GM23338 (cell line): ENCODE measurements at regions not wholly inside any gene's neighbourhood (a gene's known extent, or its start where the extent isn't known, plus 50 kb on each side); places are given as distances from the start of the nearest gene placed in this dataset.

ENCODE experiments used
- ATAC-seq: fragments of 200-7000 bp; cut with Tn5 transposase; 3 replicates; pipeline ENCODE4 v1.9.1; 2020
- DNase-seq: peaks from one replicate; pipeline ENCODE4 v3.0.0-alpha.2; 2015; ENCODE audit warnings: low spot score
- H2AFZ ChIP-seq: fragments of 200-600 bp; sonication (generic); 2 replicates; pipeline ENCODE4 v1.8.0; 2016; ENCODE audit warnings: antibody characterized with exemption, mild to moderate bottlenecking, moderate library complexity
- H3F3A ChIP-seq: fragments of 200-600 bp; sonication (generic); replicated peaks from 2 replicates; pipeline ENCODE4 v1.8.0; 2017; ENCODE audit warnings: antibody characterized with exemption, mixed run types, low read depth
- H3K27ac ChIP-seq: fragments of 200-600 bp; sonication (generic); 2 replicates; pipeline ENCODE4 v1.6.1; 2016; ENCODE audit warnings: low read depth
- H3K27me3 ChIP-seq: fragments of 200-600 bp; sonication (generic); 2 replicates; pipeline ENCODE4 v1.8.0; 2016; ENCODE audit warnings: mild to moderate bottlenecking, mixed run types, moderate library complexity; ENCODE audit not compliant: insufficient read depth
- H3K36me3 ChIP-seq: fragments of 200-600 bp; sonication (generic); 2 replicates; pipeline ENCODE4 v1.8.0; 2016; ENCODE audit warnings: mild to moderate bottlenecking; ENCODE audit not compliant: insufficient read depth
- H3K4me1 ChIP-seq: fragments of 200-600 bp; sonication (generic); 2 replicates; pipeline ENCODE4 v1.8.0; 2016; ENCODE audit warnings: mild to moderate bottlenecking, moderate library complexity; ENCODE audit not compliant: insufficient read depth
- H3K4me2 ChIP-seq: fragments of 200-600 bp; sonication (generic); 2 replicates; pipeline ENCODE4 v1.7.1; 2017; ENCODE audit warnings: mixed run types
- H3K4me3 ChIP-seq: fragments of 200-600 bp; sonication (generic); 2 replicates; pipeline ENCODE4 v1.6.1; 2016; ENCODE audit warnings: mixed run types
- H3K79me2 ChIP-seq: fragments of 200-600 bp; sonication (generic); replicated peaks from 2 replicates; pipeline ENCODE4 v1.8.0; 2017; ENCODE audit warnings: mild to moderate bottlenecking; ENCODE audit not compliant: insufficient read depth
- H3K9me2 ChIP-seq: fragments of 200-600 bp; sonication (generic); 2 replicates; pipeline ENCODE4 v1.8.0; 2017; ENCODE audit not compliant: insufficient read depth
- H4K20me1 ChIP-seq: fragments of 200-600 bp; sonication (generic); replicated peaks from 2 replicates; pipeline ENCODE4 v1.8.0; 2017; ENCODE audit warnings: mild to moderate bottlenecking; ENCODE audit not compliant: insufficient read depth
- H3K27ac Mint-ChIP-seq: 2 replicates; pipeline ENCODE4 v1.8.0; 2020; ENCODE audit warnings: inconsistent platforms, mild to moderate bottlenecking, moderate library complexity, mixed read lengths
- H3K27me3 Mint-ChIP-seq: 3 replicates; pipeline ENCODE4 v1.8.0; 2022; ENCODE audit warnings: low read depth, mild to moderate bottlenecking, moderate library complexity, mixed read lengths, inconsistent platforms; ENCODE audit not compliant: insufficient read depth, poor library complexity
- H3K36me3 Mint-ChIP-seq: 3 replicates; pipeline ENCODE4 v1.8.0; 2021; ENCODE audit warnings: low read depth, mild to moderate bottlenecking, inconsistent platforms, moderate library complexity, mixed read lengths
- H3K4me1 Mint-ChIP-seq: 3 replicates; pipeline ENCODE4 v1.8.0; 2020; ENCODE audit warnings: mild to moderate bottlenecking, inconsistent platforms, mixed read lengths
- H3K4me3 Mint-ChIP-seq: 3 replicates; pipeline ENCODE4 v1.8.0; 2021; ENCODE audit warnings: moderate library complexity, mild to moderate bottlenecking, inconsistent platforms, mixed read lengths
- H3K9me3 Mint-ChIP-seq: 3 replicates; pipeline ENCODE4 v1.8.0; 2020; ENCODE audit warnings: moderate library complexity, mild to moderate bottlenecking, inconsistent platforms, mixed read lengths
- CREB1 ChIP-seq: fragments of 250-450 bp; sonication (Bioruptor Pico); IDR thresholded peaks from 2 replicates; pipeline ENCODE4 v1.5.0; 2020; ENCODE audit warnings: low read depth, mild to moderate bottlenecking, moderate library complexity
- EZH2 ChIP-seq: fragments of 200-600 bp; sonication (generic); IDR thresholded peaks from one replicate; pipeline ENCODE4 v1.8.0; 2017; ENCODE audit warnings: antibody characterized with exemption, mild to moderate bottlenecking, low read depth; ENCODE audit not compliant: unreplicated experiment
- EZH2phosphoT487 ChIP-seq: fragments of 200-600 bp; sonication (generic); IDR thresholded peaks from one replicate; pipeline ENCODE4 v1.8.1; 2018; ENCODE audit warnings: antibody characterized with exemption; ENCODE audit not compliant: unreplicated experiment
- JUNB ChIP-seq: IDR thresholded peaks from one replicate; pipeline ENCODE4 v1.6.1; 2016; ENCODE audit warnings: antibody characterized with exemption; ENCODE audit not compliant: unreplicated experiment
- NANOG ChIP-seq: IDR thresholded peaks from 2 replicates; pipeline ENCODE4 v1.6.1; 2016; ENCODE audit warnings: antibody characterized with exemption, borderline replicate concordance
- POLR2AphosphoS5 ChIP-seq: IDR thresholded peaks from 2 replicates; pipeline ENCODE4 v1.6.1; 2016; ENCODE audit warnings: antibody characterized with exemption, low read depth
- STAT1 ChIP-seq: IDR thresholded peaks from one replicate; pipeline ENCODE4 v1.6.1; 2016; ENCODE audit warnings: antibody characterized with exemption; ENCODE audit not compliant: unreplicated experiment
- ZNF114 ChIP-seq: fragments of 250-450 bp; sonication (Bioruptor Pico); IDR thresholded peaks from 2 replicates; pipeline ENCODE4 v1.5.0; 2020; ENCODE audit warnings: mild to moderate bottlenecking, moderate library complexity
- ZNF331 ChIP-seq: fragments of 250-450 bp; sonication (Bioruptor Pico); IDR thresholded peaks from 2 replicates; pipeline ENCODE4 v1.5.0; 2020; ENCODE audit warnings: low read depth, mild to moderate bottlenecking, moderate library complexity
- TF ChIP-seq, protein P1 (sequence below), 2 experiments: fragments of 200-600 bp in 1 of 2; sonication (generic) in 1 of 2; conservative IDR thresholded peaks; 2 replicates each; pipeline versions ENCODE4 v1.5.1 to v1.6.1; 2016 to 2017; ENCODE audit warnings: antibody characterized with exemption in 2 of 2, low read depth in 2 of 2, mild to moderate bottlenecking in 2 of 2, moderate library complexity in 1 of 2
- TF ChIP-seq, protein P2 (sequence below): IDR thresholded peaks from 2 replicates; pipeline ENCODE4 v1.6.1; 2016; ENCODE audit warnings: antibody characterized with exemption
- TF ChIP-seq, protein P3 (sequence below): fragments of 250-450 bp; sonication (Bioruptor Pico); IDR thresholded peaks from 2 replicates; pipeline ENCODE4 v1.5.0; 2020; ENCODE audit warnings: mild to moderate bottlenecking, moderate library complexity
- TF ChIP-seq, protein P4 (sequence below): IDR thresholded peaks from one replicate; pipeline ENCODE4 v1.6.1; 2018; ENCODE audit warnings: antibody characterized with exemption; ENCODE audit not compliant: unreplicated experiment

DNA sequence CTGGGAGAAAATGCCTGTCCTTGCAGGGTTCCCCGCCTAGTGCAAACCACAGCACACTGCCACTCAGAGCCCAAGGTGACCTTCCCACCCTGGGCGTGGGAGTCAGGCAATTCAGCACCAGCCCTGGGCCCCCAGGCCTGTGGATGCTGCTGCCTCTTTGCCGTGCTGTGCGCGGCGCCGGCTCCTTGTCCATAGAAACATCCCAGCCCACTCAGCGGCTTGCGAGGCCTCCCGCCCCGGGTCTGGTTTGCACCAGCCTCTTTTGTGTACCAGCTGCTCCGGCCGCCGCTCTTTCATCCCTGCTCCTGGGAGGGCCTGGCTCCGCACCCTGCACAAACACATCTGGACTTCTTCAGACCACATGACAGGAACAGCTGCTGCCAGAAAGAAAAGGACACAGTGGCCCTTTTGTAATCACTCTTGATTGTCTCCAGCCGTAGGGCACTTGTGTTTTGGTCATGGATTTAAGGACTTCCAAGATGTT is 75.4 kb upstream of the SDK2 start:
- no peak overlapping the region for H3K4me3 ChIP-seq
- H3K27ac ChIP-seq, result no peak overlapping the region
- peak overlapping the region; percentile 52; the same call in 1 of the 2 replicates for H2AFZ ChIP-seq
- no peaks in the 10 kb centered on the region for H3K4me1 ChIP-seq
- Mint-ChIP-seq H3K4me1 (peaks cover 18% of the 10 kb centered on the region), H3K9me3 (no peaks in the 10 kb centered on the region), H3K27ac (no peak overlapping the region), H3K36me3 (no peaks in the 10 kb centered on the region), H3K4me3 (no peak overlapping the region), H3K27me3 (peaks cover 9% of the 10 kb centered on the region)
- no peaks in the 10 kb centered on the region for H3F3A ChIP-seq
- DNase-seq (peak; percentile 24), ATAC-seq (peak; percentile 50)
- no peak for TF ChIP-seq STAT1
- TF ChIP-seq ZNF114, result no peak
- TF ChIP-seq CREB1 (CRISPR knock-in tag), result no peak
- no peak for TF ChIP-seq POLR2AphosphoS5
- no peak for TF ChIP-seq ZNF331 (CRISPR knock-in tag)
- TF ChIP-seq, protein P1, sequence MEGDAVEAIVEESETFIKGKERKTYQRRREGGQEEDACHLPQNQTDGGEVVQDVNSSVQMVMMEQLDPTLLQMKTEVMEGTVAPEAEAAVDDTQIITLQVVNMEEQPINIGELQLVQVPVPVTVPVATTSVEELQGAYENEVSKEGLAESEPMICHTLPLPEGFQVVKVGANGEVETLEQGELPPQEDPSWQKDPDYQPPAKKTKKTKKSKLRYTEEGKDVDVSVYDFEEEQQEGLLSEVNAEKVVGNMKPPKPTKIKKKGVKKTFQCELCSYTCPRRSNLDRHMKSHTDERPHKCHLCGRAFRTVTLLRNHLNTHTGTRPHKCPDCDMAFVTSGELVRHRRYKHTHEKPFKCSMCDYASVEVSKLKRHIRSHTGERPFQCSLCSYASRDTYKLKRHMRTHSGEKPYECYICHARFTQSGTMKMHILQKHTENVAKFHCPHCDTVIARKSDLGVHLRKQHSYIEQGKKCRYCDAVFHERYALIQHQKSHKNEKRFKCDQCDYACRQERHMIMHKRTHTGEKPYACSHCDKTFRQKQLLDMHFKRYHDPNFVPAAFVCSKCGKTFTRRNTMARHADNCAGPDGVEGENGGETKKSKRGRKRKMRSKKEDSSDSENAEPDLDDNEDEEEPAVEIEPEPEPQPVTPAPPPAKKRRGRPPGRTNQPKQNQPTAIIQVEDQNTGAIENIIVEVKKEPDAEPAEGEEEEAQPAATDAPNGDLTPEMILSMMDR (conservative IDR thresholded peaks at IDR 0.05; ENCODE audit: low read depth in 2 of 2), result no peak
- TF ChIP-seq JUNB, result no peak
- TF ChIP-seq, protein P2, sequence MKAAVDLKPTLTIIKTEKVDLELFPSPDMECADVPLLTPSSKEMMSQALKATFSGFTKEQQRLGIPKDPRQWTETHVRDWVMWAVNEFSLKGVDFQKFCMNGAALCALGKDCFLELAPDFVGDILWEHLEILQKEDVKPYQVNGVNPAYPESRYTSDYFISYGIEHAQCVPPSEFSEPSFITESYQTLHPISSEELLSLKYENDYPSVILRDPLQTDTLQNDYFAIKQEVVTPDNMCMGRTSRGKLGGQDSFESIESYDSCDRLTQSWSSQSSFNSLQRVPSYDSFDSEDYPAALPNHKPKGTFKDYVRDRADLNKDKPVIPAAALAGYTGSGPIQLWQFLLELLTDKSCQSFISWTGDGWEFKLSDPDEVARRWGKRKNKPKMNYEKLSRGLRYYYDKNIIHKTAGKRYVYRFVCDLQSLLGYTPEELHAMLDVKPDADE, result no peak
- no peak for TF ChIP-seq EZH2
- TF ChIP-seq NANOG, result no peak
- TF ChIP-seq, protein P3, sequence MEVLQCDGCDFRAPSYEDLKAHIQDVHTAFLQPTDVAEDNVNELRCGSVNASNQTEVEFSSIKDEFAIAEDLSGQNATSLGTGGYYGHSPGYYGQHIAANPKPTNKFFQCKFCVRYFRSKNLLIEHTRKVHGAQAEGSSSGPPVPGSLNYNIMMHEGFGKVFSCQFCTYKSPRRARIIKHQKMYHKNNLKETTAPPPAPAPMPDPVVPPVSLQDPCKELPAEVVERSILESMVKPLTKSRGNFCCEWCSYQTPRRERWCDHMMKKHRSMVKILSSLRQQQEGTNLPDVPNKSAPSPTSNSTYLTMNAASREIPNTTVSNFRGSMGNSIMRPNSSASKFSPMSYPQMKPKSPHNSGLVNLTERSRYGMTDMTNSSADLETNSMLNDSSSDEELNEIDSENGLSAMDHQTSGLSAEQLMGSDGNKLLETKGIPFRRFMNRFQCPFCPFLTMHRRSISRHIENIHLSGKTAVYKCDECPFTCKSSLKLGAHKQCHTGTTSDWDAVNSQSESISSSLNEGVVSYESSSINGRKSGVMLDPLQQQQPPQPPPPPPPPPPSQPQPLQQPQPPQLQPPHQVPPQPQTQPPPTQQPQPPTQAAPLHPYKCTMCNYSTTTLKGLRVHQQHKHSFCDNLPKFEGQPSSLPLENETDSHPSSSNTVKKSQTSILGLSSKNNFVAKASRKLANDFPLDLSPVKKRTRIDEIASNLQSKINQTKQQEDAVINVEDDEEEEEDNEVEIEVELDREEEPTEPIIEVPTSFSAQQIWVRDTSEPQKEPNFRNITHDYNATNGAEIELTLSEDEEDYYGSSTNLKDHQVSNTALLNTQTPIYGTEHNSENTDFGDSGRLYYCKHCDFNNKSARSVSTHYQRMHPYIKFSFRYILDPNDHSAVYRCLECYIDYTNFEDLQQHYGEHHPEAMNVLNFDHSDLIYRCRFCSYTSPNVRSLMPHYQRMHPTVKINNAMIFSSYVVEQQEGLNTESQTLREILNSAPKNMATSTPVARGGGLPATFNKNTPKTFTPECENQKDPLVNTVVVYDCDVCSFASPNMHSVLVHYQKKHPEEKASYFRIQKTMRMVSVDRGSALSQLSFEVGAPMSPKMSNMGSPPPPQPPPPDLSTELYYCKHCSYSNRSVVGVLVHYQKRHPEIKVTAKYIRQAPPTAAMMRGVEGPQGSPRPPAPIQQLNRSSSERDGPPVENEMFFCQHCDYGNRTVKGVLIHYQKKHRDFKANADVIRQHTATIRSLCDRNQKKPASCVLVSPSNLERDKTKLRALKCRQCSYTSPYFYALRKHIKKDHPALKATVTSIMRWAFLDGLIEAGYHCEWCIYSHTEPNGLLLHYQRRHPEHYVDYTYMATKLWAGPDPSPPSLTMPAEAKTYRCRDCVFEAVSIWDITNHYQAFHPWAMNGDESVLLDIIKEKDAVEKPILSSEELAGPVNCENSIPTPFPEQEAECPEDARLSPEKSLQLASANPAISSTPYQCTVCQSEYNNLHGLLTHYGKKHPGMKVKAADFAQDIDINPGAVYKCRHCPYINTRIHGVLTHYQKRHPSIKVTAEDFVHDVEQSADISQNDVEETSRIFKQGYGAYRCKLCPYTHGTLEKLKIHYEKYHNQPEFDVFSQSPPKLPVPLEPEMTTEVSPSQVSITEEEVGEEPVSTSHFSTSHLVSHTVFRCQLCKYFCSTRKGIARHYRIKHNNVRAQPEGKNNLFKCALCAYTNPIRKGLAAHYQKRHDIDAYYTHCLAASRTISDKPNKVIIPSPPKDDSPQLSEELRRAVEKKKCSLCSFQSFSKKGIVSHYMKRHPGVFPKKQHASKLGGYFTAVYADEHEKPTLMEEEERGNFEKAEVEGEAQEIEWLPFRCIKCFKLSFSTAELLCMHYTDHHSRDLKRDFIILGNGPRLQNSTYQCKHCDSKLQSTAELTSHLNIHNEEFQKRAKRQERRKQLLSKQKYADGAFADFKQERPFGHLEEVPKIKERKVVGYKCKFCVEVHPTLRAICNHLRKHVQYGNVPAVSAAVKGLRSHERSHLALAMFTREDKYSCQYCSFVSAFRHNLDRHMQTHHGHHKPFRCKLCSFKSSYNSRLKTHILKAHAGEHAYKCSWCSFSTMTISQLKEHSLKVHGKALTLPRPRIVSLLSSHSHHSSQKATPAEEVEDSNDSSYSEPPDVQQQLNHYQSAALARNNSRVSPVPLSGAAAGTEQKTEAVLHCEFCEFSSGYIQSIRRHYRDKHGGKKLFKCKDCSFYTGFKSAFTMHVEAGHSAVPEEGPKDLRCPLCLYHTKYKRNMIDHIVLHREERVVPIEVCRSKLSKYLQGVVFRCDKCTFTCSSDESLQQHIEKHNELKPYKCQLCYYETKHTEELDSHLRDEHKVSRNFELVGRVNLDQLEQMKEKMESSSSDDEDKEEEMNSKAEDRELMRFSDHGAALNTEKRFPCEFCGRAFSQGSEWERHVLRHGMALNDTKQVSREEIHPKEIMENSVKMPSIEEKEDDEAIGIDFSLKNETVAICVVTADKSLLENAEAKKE, result no peak
- TF ChIP-seq, protein P4, sequence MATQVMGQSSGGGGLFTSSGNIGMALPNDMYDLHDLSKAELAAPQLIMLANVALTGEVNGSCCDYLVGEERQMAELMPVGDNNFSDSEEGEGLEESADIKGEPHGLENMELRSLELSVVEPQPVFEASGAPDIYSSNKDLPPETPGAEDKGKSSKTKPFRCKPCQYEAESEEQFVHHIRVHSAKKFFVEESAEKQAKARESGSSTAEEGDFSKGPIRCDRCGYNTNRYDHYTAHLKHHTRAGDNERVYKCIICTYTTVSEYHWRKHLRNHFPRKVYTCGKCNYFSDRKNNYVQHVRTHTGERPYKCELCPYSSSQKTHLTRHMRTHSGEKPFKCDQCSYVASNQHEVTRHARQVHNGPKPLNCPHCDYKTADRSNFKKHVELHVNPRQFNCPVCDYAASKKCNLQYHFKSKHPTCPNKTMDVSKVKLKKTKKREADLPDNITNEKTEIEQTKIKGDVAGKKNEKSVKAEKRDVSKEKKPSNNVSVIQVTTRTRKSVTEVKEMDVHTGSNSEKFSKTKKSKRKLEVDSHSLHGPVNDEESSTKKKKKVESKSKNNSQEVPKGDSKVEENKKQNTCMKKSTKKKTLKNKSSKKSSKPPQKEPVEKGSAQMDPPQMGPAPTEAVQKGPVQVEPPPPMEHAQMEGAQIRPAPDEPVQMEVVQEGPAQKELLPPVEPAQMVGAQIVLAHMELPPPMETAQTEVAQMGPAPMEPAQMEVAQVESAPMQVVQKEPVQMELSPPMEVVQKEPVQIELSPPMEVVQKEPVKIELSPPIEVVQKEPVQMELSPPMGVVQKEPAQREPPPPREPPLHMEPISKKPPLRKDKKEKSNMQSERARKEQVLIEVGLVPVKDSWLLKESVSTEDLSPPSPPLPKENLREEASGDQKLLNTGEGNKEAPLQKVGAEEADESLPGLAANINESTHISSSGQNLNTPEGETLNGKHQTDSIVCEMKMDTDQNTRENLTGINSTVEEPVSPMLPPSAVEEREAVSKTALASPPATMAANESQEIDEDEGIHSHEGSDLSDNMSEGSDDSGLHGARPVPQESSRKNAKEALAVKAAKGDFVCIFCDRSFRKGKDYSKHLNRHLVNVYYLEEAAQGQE, result no peak
- TF ChIP-seq EZH2phosphoT487, result no peak
- no peaks in the 10 kb centered on the region for H3K9me2 ChIP-seq
- H3K79me2 ChIP-seq, result no peaks in the 10 kb centered on the region
- H4K20me1 ChIP-seq, result no peaks in the 10 kb centered on the region
- H3K36me3 ChIP-seq, result no peaks in the 10 kb centered on the region
- no peaks in the 10 kb centered on the region for H3K27me3 ChIP-seq
- H3K4me2 ChIP-seq, result no peak overlapping the region
